ENCODE measurements at regions not wholly inside any gene's neighbourhood (a gene's known extent, or its start where the extent isn't known, plus 50 kb on each side); places are given as distances from the start of the nearest gene placed in this dataset.

- TF ChIP-seq SIN3A (IDR thresholded peaks at IDR 0.05; ENCODE audit: borderline replicate concordance, insufficient read depth, low read depth, low read length) (no peak), POLR2AphosphoS5 (IDR thresholded peaks at IDR 0.05; ENCODE audit: low read depth, low read length) (no peak)
- TF ChIP-seq, protein P1, sequence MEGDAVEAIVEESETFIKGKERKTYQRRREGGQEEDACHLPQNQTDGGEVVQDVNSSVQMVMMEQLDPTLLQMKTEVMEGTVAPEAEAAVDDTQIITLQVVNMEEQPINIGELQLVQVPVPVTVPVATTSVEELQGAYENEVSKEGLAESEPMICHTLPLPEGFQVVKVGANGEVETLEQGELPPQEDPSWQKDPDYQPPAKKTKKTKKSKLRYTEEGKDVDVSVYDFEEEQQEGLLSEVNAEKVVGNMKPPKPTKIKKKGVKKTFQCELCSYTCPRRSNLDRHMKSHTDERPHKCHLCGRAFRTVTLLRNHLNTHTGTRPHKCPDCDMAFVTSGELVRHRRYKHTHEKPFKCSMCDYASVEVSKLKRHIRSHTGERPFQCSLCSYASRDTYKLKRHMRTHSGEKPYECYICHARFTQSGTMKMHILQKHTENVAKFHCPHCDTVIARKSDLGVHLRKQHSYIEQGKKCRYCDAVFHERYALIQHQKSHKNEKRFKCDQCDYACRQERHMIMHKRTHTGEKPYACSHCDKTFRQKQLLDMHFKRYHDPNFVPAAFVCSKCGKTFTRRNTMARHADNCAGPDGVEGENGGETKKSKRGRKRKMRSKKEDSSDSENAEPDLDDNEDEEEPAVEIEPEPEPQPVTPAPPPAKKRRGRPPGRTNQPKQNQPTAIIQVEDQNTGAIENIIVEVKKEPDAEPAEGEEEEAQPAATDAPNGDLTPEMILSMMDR (IDR thresholded peaks at IDR 0.05), result no peak
Measured at GRCh38 chr3:188019727-188020126, 134.2 kb upstream of the LPP start.

Measured in Panc1 (cell line).